Stimulated activated CD4-positive, alpha-beta T cell treated with anti-CD3 and anti-CD28 coated beads, Interleukin-12 subunit alpha, Interleukin-12 subunit beta, amount 100 ng/mL, for 48 hours (primary cell): ENCODE measurements at regions not wholly inside any gene's neighbourhood (a gene's known extent, or its start where the extent isn't known, plus 50 kb on each side); places are given as distances from the start of the nearest gene placed in this dataset.

Experiments used
- DNase-seq, 3 donors: peaks; one replicate each; pipeline ENCODE4 v3.0.0-alpha.2; 2020; ENCODE audit warnings: low read depth in 2 of 3, low spot score in 1 of 3

DNA sequence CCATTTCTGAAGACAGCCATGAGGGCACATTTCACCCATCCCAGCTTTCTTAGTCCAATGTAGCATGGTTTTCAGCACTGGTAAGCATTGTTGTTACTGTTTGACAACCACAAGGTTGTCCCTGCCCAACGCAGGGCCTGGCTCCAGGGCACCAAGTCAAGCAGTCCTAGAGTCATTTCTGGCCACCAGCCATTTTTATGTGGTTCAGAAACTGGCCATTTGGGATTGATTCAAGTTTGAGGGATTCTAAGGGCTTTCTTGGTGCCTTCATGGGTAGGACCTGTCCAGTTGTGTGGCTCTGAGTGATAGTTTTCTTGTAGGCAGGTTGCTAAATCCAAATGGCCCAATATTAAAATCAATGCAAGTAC lies 535.4 kb upstream of the USP24 start:
- no peak for DNase-seq

DNA sequence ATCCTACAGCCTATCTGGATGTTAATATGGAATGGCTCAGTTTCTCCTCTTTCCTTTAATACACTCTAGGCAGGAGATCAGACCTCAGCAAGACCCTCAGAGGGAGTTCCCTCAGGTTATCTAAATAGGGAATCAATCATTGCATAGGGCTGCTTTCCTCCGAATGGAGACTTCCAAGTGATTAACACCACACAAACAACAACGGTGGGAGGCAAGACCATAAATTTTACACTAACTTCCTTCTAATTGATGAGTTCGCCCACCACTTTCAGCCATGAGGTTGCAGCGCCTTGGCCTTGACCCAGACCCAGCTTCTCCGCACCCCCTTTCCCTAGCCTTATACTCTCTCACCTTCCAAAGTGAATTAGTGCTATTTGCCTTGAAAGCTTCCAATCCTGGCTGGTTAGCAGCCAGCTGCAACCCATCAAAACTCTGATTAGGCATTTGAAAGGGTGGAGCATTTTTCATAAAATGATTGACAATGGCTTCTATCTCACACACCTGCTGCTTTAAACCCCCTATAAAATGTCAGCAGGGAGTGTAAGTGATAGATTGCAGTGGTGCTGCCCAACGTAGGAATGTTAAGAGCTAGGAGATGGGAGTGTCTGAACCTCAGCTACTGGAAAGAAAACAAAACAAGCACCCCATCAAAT lies 534.9 kb upstream of the USP24 start:
- no peak for DNase-seq

DNA sequence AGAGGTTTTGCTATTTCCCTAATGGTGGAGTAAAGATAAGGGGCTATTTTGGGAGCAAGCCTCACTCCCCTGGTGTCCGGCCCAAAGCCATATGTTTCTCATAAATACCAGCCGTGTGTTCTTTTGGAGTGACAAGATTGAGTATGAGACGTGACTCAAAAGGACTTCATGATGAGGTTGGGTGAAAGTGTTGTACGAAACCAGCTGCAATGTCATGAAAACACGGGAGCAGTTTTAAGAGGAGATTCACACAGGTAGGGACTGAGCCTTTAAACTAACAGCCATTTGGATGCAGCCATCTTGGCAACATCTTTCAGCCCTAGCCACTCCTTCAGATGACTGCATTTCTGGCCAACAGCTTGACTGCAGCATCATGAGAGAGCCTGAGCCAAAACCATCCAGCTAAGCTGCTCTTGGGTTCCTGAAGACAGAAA lies 532.3 kb upstream of the USP24 start:
- no peak for DNase-seq

DNA sequence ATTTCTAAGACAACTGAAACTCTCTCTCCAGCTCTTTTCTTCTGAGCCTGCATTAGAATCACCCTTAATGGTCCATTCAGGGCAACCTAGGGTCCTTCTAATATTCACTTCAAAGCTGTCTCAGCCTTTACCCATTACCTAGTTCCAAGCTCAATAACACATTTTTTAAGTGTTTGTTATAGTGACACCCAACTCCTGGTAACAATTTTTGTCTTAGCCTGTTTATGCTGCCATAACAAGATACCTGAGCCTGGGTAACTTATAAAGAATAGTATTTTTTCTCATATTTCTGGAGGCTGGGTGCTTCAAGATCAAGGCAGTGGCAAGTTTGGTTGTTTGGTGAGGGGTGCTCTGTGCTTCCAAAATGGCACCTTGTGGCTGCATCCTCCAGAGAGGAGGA lies 531.5 kb upstream of the USP24 start:
- no peak for DNase-seq

DNA sequence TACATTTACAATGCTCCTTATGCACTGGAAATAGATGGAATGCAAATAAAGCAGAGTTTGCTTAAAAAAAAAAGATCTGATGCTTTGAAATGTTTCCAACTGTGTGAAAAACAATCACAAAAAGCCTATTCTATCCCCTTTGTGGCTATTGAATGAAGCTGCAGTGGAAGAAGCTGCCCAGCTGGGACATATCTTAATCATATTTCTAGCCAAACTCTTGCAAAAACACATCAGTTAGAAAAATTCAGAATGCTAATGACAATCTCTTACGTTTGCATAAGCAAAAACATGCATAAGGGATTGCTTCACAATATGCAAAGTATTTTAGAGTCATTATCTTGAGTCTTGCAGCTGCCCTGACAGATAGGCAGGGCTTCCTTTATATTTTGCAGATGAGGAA lies 526.4 kb upstream of the USP24 start:
- no peak for DNase-seq

DNA sequence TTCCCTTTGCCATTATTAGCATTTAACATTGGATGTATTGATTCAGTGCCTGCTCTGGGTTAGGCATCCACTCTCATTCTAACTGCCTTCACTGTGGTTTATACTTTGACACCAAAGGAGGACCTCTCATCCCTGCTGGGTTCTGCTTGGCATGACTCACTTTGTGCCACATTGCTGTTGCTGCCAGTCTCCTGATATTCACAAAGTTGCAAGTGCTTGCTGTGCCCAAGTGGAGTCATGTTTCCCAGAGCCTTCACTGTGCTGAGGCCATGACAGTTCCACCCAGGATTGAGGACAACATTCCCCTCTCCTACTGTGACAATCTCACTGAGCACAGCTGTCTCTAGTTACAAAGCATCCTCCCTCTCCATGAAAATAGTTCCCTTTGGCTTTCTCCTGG lies 519.9 kb upstream of the USP24 start:
- DNase-seq: no peak

DNA sequence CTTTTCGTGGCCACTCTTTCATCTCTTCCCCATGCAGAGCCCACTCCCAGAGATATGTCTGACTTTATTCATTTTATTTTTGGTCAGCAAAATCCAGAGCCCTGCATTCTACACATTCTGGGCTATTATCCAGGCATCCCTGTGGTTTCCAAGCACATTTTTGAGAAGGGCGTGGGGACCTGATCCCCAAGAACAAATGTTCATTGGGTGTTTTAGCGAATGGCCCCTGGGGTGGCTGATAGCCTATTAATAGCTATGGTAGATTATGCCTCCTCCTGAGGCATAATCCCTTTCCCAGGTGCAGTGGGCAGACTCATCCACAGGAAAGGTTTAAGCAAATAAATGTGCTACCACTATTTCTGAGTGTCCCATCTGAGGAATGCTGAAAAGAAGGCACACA lies 511.8 kb upstream of the USP24 start:
- no peak for DNase-seq

DNA sequence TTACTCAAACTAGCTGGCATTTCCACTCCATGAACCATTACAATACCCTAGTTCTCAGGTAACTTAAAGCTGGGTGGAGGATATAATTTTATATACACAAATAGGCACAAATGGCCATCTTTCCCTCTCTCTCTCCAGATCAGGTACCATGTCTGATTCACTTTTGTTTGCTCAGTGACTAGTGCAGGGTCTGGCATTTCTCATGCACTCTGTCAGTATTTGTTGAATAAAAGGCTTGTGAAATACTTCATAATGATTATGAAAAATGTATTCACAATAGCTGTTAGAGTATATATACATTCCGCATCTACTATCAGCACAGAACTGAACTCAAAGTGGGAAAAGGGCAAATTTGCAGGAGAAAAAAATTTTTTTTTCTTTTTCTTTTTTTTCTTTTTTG lies 510.2 kb upstream of the USP24 start:
- no peak for DNase-seq

DNA sequence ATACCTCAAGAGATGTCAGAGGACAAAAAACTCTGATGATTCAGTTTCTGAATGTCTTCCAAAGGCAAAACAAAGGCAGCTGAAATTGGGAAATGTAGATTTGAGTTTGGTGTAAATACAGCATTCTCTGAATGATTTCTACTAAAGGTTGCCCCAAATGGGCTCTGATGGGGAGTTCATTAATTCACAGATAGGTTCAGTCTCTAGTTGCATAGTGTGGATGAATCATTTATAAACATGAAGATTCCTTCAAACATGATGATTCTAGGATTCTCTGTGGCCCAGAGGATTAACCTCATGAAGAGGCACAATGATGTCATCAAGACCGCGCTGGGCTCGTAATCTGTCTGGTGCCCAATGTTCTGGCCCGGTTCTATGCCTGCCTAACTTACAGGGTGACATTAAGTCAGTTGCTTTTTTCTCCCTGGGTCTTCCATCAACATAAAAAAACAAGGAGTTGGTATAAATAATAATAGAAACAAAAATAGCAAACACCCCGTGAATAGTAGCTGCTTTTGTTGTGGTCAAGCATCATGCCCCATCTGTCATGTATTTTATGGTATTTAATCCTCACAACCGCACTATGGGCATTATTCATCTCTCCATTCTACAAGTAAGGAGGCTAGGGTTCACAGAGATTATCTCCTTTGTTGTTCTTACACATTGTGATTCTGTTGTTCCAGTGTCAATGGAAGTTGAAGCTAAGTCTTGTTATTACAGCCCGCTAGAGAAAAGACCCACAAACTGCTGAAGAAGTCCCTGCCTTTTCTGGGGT lies 509.6 kb upstream of the USP24 start:
- DNase-seq: no peak

DNA sequence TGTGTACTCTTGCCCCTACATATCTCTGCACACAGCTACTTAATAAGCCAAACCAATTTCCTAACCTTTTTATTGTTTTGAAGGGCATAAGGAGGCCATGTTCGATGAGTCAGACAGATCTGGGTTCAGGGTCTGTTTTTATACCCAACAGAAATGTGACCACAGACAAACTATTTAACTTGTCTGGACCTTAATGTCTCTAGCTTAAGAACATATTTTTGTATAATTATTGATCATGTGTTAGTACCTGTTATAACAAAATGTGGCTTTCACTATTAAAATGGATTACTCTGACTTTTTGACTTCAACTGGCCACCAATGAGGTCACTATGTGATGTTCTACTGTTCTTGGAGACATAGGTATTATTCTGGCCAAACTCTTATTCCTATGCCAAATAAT lies 507.8 kb upstream of the USP24 start:
- no peak for DNase-seq

DNA sequence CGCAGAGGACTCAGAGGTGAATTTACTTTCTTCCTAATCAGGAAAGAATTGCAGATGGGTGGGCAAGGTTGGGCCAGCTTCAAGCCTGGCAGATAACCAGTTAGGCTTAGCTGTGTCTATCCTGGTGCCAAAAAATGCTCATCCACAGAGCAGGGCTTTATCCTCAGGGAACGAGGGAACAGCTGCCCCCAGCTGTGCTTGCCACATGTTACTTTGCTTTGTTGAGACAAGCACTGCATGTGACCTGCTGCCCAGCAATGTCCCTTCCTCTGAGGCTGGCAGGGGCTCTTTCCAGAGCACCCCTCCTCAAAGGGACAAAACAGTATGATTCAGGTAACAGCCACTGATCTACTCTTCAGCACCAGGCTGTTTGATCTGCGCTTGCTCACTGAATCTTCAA lies 505.1 kb upstream of the USP24 start:
- no peak for DNase-seq

DNA sequence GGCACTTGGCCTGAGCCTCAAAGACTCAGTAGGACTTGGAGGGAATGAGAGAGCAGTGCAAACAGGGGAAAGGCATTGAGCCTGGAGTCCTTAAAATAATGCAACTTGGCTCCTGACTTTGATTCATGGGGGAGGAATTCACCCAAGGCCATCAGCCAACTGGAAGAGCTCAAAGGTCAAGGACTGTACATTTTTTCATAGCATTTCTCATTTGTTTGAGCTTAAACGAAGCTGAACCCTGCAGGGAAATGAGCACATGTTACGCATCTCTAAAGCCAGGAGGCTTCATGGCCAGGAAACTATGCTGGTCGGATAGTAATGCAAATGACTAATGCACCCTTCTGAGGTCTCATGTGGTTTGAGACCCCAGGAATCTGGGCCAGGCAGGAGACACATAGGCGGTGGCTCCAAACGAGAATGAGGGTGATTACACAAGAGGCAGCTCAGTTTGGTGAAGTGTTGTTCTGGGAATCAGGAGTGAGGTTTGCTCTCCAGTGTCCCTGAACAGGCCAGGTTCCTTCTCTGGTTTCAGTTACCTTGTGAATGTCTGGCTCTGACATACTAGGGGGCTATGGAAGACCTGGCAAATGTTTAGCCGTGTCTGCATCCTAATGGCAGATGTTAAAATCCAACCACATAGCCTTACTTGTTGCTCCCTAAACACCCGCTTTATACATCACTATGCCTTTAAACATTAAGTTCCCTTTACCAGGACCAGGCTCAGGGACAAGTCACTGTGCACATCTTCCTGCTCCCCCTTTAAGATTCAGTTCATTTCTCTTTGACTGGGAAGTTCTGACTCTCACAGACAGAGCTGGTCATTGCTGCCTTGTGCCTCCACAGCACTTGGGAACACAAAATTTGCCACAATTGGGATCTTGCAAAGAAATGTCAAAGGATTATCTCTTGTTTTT lies 503.9 kb upstream of the USP24 start:
- DNase-seq: no peak

DNA sequence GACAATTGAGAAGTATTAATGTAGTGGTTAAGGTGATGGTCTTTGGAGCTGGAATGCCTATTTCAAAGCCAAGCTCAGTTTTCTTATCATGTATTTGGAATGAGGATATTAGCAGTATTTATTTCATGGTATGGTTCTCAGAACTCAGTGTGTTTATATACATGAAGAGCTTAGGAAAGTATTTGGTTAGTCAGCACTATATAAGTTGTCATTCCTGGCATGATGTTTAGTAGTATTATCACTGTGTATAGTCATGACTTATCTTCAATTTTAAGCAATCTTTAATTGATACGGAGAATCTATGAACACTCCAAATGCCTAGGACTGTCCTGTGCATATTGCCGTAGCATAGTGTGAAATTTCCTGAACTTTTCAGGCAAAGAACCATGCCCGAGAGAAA lies 501.9 kb upstream of the USP24 start:
- no peak for DNase-seq

DNA sequence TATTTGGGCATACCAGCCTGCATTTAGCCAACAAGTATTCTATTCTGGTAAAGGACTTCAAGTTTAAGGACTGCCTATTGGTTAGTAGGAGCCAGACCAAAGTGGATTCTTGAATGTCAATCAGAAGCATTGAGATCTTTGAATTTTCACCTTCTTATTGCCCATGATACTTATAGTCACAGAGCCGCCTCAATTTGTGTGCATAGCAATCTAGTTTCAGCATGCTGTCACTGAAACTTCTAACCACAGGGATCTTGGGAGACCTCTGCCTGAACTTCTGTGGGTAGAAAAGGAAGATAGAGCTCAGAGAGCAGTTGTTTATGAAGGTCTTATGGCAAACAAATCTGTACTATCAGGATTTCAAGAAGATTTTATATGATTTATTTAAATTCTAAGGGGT lies 501.4 kb upstream of the USP24 start:
- DNase-seq: no peak

DNA sequence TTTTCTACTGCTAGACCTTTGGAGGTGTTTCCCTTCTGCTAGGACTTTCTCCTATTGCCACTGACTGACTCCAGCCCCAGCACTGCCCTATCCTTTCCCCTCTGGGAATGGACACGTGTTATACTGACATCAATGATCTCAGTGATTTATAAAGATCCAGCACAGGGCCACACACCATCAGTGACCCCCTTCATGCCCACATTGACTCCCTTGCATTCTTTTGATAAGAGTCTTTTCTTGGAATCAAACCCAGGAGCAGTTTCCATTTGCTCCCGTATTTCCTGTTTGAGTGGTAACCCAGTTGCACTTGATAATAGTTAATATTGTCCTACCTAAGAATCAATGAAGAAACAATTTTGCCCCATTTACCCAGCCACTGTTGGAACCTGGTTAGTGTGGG lies 501.0 kb upstream of the USP24 start:
- DNase-seq: no peak

DNA sequence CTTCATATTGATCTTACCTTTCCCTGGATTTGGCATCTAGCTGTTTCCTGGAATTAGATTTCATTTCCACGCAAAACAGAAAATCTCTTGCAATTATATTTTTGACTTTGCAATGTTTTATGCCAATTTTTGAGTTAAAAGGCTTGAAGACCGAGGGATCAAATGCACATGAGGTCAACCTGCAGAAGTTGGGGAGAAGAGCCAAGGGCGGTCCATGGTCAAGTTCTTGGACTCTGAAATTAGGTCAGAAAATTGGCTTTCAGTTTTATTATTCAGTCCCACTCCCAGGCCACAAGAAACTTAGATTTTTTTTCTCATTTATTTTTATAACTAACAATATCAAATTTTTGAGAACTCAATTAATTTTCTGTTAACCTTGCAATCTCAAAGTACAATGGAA lies 499.1 kb upstream of the USP24 start:
- DNase-seq: no peak

DNA sequence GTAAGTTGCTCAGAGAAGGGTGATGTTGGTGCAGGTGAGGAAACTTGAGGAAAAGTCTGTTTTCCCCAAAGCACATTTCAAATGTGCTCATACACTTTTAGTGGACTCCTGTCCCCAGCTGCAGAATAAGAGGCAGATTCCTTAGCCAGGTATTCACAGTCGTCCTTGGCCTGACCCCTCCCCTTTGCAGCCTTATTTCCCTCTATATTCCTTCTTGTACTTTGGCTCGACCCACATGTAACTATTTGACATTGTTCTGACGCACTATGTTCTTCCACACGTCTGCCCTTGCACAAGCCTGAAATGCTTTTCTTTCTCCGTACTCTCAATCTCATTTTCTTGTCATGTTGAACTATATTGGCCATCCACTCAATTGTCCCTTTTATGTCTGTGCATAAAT lies 498.4 kb upstream of the USP24 start:
- no peak for DNase-seq

DNA sequence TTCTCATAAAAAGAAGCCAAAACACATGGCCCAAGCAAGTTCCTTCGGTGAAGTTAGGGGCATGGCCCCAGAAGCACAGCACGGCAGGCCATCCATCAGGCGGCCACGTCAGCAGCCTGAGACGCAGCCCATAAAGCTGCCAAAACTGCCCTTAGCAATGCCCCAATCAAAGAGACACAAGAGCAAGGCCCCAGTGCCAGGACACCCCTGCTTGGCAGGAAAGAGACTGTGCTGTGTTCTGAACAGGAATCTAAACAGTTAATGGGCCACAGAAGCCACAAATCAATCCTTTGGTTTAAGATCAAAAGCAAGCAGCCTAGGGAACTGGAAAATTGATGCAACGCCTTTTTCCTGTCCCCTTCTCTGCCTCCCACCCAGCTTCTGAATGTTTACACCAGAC lies 497.0 kb upstream of the USP24 start:
- no peak for DNase-seq

DNA sequence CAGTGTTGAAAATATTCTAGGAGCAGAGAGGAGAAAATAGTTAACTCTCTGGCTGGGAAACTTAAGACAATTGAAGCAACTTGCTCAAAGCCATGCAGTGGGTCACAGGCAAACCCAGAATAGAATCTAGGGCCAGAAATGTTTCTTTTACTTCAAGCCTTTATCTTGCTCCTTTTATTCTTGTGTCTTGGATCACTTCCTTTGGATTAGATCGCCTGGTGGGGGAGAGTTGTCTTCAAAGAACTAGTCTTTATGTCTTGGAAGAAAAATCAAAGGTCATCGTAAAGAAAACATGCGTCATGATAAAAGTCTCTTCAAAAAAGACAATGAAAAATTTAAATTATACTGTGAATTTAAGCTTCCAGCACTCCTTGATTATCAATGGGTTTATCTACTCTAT lies 493.6 kb upstream of the USP24 start:
- no peak for DNase-seq

DNA sequence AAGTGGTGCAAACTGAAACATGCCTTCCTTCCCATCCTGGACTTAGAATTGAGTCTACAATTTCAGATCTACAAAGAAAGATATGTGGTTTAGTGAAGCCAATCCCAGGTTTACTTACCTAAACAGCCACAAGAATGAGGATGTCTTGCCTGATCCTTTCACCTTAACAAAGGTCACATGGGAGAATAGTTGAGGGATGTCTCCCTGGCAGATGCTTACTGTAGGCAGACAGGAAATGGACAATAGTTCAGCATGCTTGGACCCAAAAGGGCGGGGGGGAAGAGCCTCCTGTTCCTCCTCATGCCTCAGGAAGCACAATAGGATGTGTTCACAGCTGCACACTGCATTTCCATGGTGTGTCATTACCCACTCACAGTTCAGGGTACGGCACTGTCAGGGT lies 492.7 kb upstream of the USP24 start:
- no peak for DNase-seq

DNA sequence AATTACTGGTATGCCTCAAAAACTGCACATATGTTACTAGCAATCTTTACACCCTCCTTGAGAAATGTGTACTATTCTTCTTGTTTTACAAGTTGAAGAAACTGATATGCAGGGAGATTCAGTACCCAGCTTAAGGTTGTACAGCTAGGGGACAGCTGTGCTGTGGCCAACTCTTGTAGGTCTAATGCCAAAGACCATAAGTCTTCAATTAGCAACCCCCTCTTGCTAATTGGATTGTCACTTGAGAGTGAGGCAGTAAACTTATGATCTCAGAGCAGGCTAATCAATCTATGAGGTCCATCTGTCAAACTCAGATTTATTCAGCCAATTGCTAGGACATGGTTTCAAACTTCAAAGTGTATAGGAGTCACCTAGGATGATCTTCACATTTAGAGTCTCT lies 492.0 kb upstream of the USP24 start:
- DNase-seq: no peak

DNA sequence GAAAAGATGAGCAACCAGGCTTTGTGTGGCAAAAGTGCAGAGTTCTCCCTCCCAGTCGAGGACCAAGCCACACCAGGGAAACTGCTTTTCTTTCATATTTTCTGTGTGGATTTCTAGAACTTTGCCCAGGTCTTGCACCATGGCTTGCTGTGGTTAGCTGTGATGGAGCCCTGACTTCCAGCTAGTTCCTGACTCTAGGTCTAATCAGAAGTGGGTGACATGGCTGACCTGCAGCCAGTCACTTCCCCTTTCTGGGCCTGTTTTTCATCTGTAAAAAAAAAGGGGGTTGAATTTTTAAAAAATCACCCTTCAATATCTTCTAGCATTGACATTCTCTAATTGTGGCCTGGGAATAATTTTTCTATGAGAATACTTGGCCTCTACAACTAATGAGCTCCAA lies 491.2 kb upstream of the USP24 start:
- no peak for DNase-seq
